Suprapubic skin (tissue), 3 donors: ENCODE measurements at regions not wholly inside any gene's neighbourhood (a gene's known extent, or its start where the extent isn't known, plus 50 kb on each side); places are given as distances from the start of the nearest gene placed in this dataset.

ENCODE experiments used
- POLR2A ChIP-seq, 2 donors: fragments of 450-650 bp; IDR thresholded peaks; one replicate each; pipeline ENCODE4 v1.6.1; 2017; ENCODE audit warnings: antibody characterized with exemption in 2 of 2, mild to moderate bottlenecking in 2 of 2, moderate library complexity in 2 of 2
- TF ChIP-seq, protein P1 (sequence below), 2 donors: fragments of 200-600 bp in 1 of 2; fragments of 450-650 bp in 1 of 2; sonication (generic) in 1 of 2; IDR thresholded peaks; one replicate each; pipeline ENCODE4 v1.5.1; 2016 to 2019; ENCODE audit warnings: antibody characterized with exemption in 2 of 2, mild to moderate bottlenecking in 1 of 2, moderate library complexity in 1 of 2

GRCh38 chr11:92594251-92594650 lies 369.6 kb downstream of the FAT3 start:
- TF ChIP-seq POLR2A (IDR thresholded peaks at IDR 0.05) = no peak
- TF ChIP-seq, protein P1, sequence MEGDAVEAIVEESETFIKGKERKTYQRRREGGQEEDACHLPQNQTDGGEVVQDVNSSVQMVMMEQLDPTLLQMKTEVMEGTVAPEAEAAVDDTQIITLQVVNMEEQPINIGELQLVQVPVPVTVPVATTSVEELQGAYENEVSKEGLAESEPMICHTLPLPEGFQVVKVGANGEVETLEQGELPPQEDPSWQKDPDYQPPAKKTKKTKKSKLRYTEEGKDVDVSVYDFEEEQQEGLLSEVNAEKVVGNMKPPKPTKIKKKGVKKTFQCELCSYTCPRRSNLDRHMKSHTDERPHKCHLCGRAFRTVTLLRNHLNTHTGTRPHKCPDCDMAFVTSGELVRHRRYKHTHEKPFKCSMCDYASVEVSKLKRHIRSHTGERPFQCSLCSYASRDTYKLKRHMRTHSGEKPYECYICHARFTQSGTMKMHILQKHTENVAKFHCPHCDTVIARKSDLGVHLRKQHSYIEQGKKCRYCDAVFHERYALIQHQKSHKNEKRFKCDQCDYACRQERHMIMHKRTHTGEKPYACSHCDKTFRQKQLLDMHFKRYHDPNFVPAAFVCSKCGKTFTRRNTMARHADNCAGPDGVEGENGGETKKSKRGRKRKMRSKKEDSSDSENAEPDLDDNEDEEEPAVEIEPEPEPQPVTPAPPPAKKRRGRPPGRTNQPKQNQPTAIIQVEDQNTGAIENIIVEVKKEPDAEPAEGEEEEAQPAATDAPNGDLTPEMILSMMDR (IDR thresholded peaks at IDR 0.05) = no peak
